Lower lobe of right lung (tissue), 2 donors: ENCODE measurements at regions not wholly inside any gene's neighbourhood (a gene's known extent, or its start where the extent isn't known, plus 50 kb on each side); places are given as distances from the start of the nearest gene placed in this dataset.
A peak's percentile ranks its signal among the peaks of the same experiment; 100 is the strongest.

ENCODE experiments used
- ATAC-seq, 2 donors: fragments of 200-7000 bp; cut with Tn5 transposase; one replicate each; pipeline ENCODE4 v1.9.1; 2020 to 2022; ENCODE audit warnings: mild to moderate bottlenecking in 2 of 2, moderate library complexity in 2 of 2
- DNase-seq: peaks from one replicate; pipeline ENCODE4 v3.0.0-alpha.2; 2020
- H3K27ac ChIP-seq: fragments of 200-600 bp; one replicate; pipeline ENCODE4 v1.8.0; 2022
- H3K27me3 ChIP-seq: fragments of 200-600 bp; one replicate; pipeline ENCODE4 v1.8.0; 2022; ENCODE audit warnings: low read depth
- H3K36me3 ChIP-seq: fragments of 200-600 bp; one replicate; pipeline ENCODE4 v1.8.0; 2022; ENCODE audit warnings: mild to moderate bottlenecking
- H3K4me1 ChIP-seq: fragments of 200-600 bp; one replicate; pipeline ENCODE4 v1.8.0; 2022
- H3K4me3 ChIP-seq: fragments of 200-600 bp; one replicate; pipeline ENCODE4 v1.8.0; 2022; ENCODE audit warnings: mild to moderate bottlenecking
- H3K9me3 ChIP-seq: fragments of 200-600 bp; one replicate; pipeline ENCODE4 v1.8.0; 2022
- CTCF ChIP-seq: fragments of 200-600 bp; IDR thresholded peaks from one replicate; pipeline ENCODE4 v1.8.0; 2022; ENCODE audit warnings: antibody characterized with exemption, mild to moderate bottlenecking
- intact Hi-C: fragments of 100-400 bp; cut with DNase I; formaldehyde crosslinking; loops from one replicate; pipeline ENCODE4 v1.11.0; 2022
- donor health status: DM: no; HTN: yes; CAD: no; lungs with severe emphysema.

- Histone ChIP-seq H3K27ac (no peak overlapping the region), H3K9me3 (no peaks in the 10 kb centered on the region), H3K4me1 (no peaks in the 10 kb centered on the region), H3K27me3 (no peaks in the 10 kb centered on the region), H3K4me3 (no peak overlapping the region), H3K36me3 (no peaks in the 10 kb centered on the region)
- peak in 1 of 2 donors; percentile 53 for ATAC-seq
- intact Hi-C loops: no loop called here
- no peak for DNase-seq
- peak; percentile 44 for TF ChIP-seq CTCF
Measured at GRCh38 chr6:88492824-88493223, 326.7 kb upstream of the CNR1 start.

GRCh38 chr6:88492241-88492640 lies 326.1 kb upstream of the CNR1 start:
- no peak for TF ChIP-seq CTCF
- no peaks in the 10 kb centered on the region for H3K9me3 ChIP-seq
- no peaks in the 10 kb centered on the region for H3K36me3 ChIP-seq
- no peak overlapping the region for H3K4me3 ChIP-seq
- ATAC-seq (peak in 1 of 2 donors; percentile 35), DNase-seq (no peak)
- H3K27ac ChIP-seq: no peak overlapping the region
- H3K4me1 ChIP-seq: no peaks in the 10 kb centered on the region
- intact Hi-C loops: no loop called here
- no peaks in the 10 kb centered on the region for H3K27me3 ChIP-seq

- Histone ChIP-seq H3K9me3 (no peaks in the 10 kb centered on the region), H3K4me3 (no peak overlapping the region), H3K27ac (no peak overlapping the region), H3K36me3 (no peaks in the 10 kb centered on the region), H3K27me3 (no peaks in the 10 kb centered on the region), H3K4me1 (no peaks in the 10 kb centered on the region)
- intact Hi-C loops: no loop called here
- ATAC-seq (no peak), DNase-seq (no peak)
- TF ChIP-seq CTCF: no peak
Measured at GRCh38 chr6:88491266-88491880, 325.2 kb upstream of the CNR1 start.

GRCh38 chr6:88490908-88491264 lies 324.7 kb upstream of the CNR1 start:
- H3K9me3 ChIP-seq: no peaks in the 10 kb centered on the region
- intact Hi-C loops: no loop called here
- no peak for TF ChIP-seq CTCF
- H3K27ac ChIP-seq: no peak overlapping the region
- H3K36me3 ChIP-seq: no peaks in the 10 kb centered on the region
- no peaks in the 10 kb centered on the region for H3K4me1 ChIP-seq
- DNase-seq (no peak), ATAC-seq (peak; percentile 78 to 88)
- no peaks in the 10 kb centered on the region for H3K27me3 ChIP-seq
- H3K4me3 ChIP-seq: no peak overlapping the region

GRCh38 chr6:88490195-88490907 lies 324.2 kb upstream of the CNR1 start:
- no peak for TF ChIP-seq CTCF
- DNase-seq: no peak
- no peaks in the 10 kb centered on the region for H3K4me1 ChIP-seq
- H3K9me3 ChIP-seq: no peaks in the 10 kb centered on the region
- no peaks in the 10 kb centered on the region for H3K27me3 ChIP-seq
- no peak overlapping the region for H3K4me3 ChIP-seq
- H3K36me3 ChIP-seq: no peaks in the 10 kb centered on the region
- intact Hi-C loops: no loop called here
- peak; percentile 44 to 65 for ATAC-seq
- no peak overlapping the region for H3K27ac ChIP-seq
